ENCODE measurements at regions not wholly inside any gene's neighbourhood (a gene's known extent, or its start where the extent isn't known, plus 50 kb on each side); places are given as distances from the start of the nearest gene placed in this dataset.
"Not testable (repeated sequence)": the region's sequence is repeated elsewhere in the genome, so short reads cannot be mapped to it uniquely, and the experiment has no call there.

GRCh38 chr7:153641199-153641598, 411.0 kb upstream of the DPP6 start:
- Mint-ChIP-seq H3K27ac (no peak overlapping the region), H3K9me3 (peaks cover 19% of the 10 kb centered on the region), H3K4me1 (no peaks in the 10 kb centered on the region), H3K36me3 (no peaks in the 10 kb centered on the region), H3K27me3 (no peaks in the 10 kb centered on the region), H3K4me3 (no peak overlapping the region)
- no peak for ATAC-seq

GRCh38 chr7:153642989-153643388, 409.2 kb upstream of the DPP6 start:
- peaks cover 21% of the 10 kb centered on the region for H3K9me3 Mint-ChIP-seq
- H3K4me3 Mint-ChIP-seq, result no peak overlapping the region
- no peaks in the 10 kb centered on the region for H3K36me3 Mint-ChIP-seq
- no peak overlapping the region for H3K27ac Mint-ChIP-seq
- no peak for ATAC-seq
- H3K27me3 Mint-ChIP-seq, result no peaks in the 10 kb centered on the region
- no peaks in the 10 kb centered on the region for H3K4me1 Mint-ChIP-seq

- Mint-ChIP-seq H3K4me3 (no peak overlapping the region), H3K27me3 (no peaks in the 10 kb centered on the region), H3K27ac (no peak overlapping the region), H3K4me1 (no peaks in the 10 kb centered on the region), H3K9me3 (peaks cover 5% of the 10 kb centered on the region), H3K36me3 (no peaks in the 10 kb centered on the region)
- no peak for ATAC-seq
Measured at GRCh38 chr7:153657182-153657800, 394.9 kb upstream of the DPP6 start.

- no peaks in the 10 kb centered on the region for H3K27me3 Mint-ChIP-seq
- no peak overlapping the region for H3K27ac Mint-ChIP-seq
- H3K9me3 Mint-ChIP-seq, result peaks cover 12% of the 10 kb centered on the region
- no peak overlapping the region for H3K4me3 Mint-ChIP-seq
- no peaks in the 10 kb centered on the region for H3K36me3 Mint-ChIP-seq
- no peak for ATAC-seq
- H3K4me1 Mint-ChIP-seq, result no peaks in the 10 kb centered on the region
Measured at GRCh38 chr7:153675131-153675530, 377.1 kb upstream of the DPP6 start.

- Mint-ChIP-seq H3K4me1 (no peaks in the 10 kb centered on the region), H3K9me3 (peaks cover 3% of the 10 kb centered on the region), H3K27me3 (no peaks in the 10 kb centered on the region), H3K27ac (no peak overlapping the region), H3K4me3 (no peak overlapping the region), H3K36me3 (no peaks in the 10 kb centered on the region)
- ATAC-seq, result no peak
Measured at GRCh38 chr7:153682628-153683027, 369.6 kb upstream of the DPP6 start.

- Mint-ChIP-seq H3K27ac (no peak overlapping the region), H3K27me3 (no peaks in the 10 kb centered on the region), H3K4me1 (no peaks in the 10 kb centered on the region), H3K4me3 (no peak overlapping the region), H3K9me3 (peaks cover 2% of the 10 kb centered on the region), H3K36me3 (no peaks in the 10 kb centered on the region)
- no peak for ATAC-seq
Measured at GRCh38 chr7:153696242-153696641, 356.0 kb upstream of the DPP6 start.

GRCh38 chr7:153698046-153698445, 354.2 kb upstream of the DPP6 start:
- H3K4me3 Mint-ChIP-seq, result no peak overlapping the region
- no peak overlapping the region for H3K27ac Mint-ChIP-seq
- ATAC-seq, result no peak
- no peaks in the 10 kb centered on the region for H3K27me3 Mint-ChIP-seq
- H3K36me3 Mint-ChIP-seq, result no peaks in the 10 kb centered on the region
- no peaks in the 10 kb centered on the region for H3K4me1 Mint-ChIP-seq
- H3K9me3 Mint-ChIP-seq, result peaks cover 2% of the 10 kb centered on the region

- H3K9me3 Mint-ChIP-seq, result peaks cover 2% of the 10 kb centered on the region
- no peak for ATAC-seq
- H3K4me1 Mint-ChIP-seq, result no peaks in the 10 kb centered on the region
- H3K36me3 Mint-ChIP-seq, result no peaks in the 10 kb centered on the region
- no peak overlapping the region for H3K4me3 Mint-ChIP-seq
- no peaks in the 10 kb centered on the region for H3K27me3 Mint-ChIP-seq
- no peak overlapping the region for H3K27ac Mint-ChIP-seq
Measured at GRCh38 chr7:153701678-153702077, 350.5 kb upstream of the DPP6 start.

- H3K9me3 Mint-ChIP-seq, H3K27me3 Mint-ChIP-seq, H3K4me1 Mint-ChIP-seq, ATAC-seq, H3K27ac Mint-ChIP-seq, H3K4me3 Mint-ChIP-seq, H3K36me3 Mint-ChIP-seq: not testable (repeated sequence)
Measured at GRCh38 chr7:153723892-153724291, 328.3 kb upstream of the DPP6 start.

GRCh38 chr7:153731504-153731903, 320.7 kb upstream of the DPP6 start:
- H3K27ac Mint-ChIP-seq, H3K9me3 Mint-ChIP-seq, H3K4me3 Mint-ChIP-seq, H3K27me3 Mint-ChIP-seq, H3K36me3 Mint-ChIP-seq, H3K4me1 Mint-ChIP-seq, ATAC-seq: not testable (repeated sequence)

GRCh38 chr7:153743434-153743833, 308.8 kb upstream of the DPP6 start:
- H3K27ac Mint-ChIP-seq, H3K36me3 Mint-ChIP-seq, H3K27me3 Mint-ChIP-seq, H3K4me3 Mint-ChIP-seq, H3K4me1 Mint-ChIP-seq, ATAC-seq, H3K9me3 Mint-ChIP-seq: not testable (repeated sequence)

GRCh38 chr7:153747969-153748368, 304.2 kb upstream of the DPP6 start:
- not testable (repeated sequence) for H3K4me3 Mint-ChIP-seq, H3K36me3 Mint-ChIP-seq, ATAC-seq, H3K4me1 Mint-ChIP-seq, H3K9me3 Mint-ChIP-seq, H3K27me3 Mint-ChIP-seq, H3K27ac Mint-ChIP-seq

GRCh38 chr7:153748885-153749284, 303.3 kb upstream of the DPP6 start:
- ATAC-seq, H3K36me3 Mint-ChIP-seq, H3K4me1 Mint-ChIP-seq, H3K9me3 Mint-ChIP-seq, H3K4me3 Mint-ChIP-seq, H3K27me3 Mint-ChIP-seq, H3K27ac Mint-ChIP-seq: not testable (repeated sequence)

GRCh38 chr7:153765869-153766268, 286.3 kb upstream of the DPP6 start:
- not testable (repeated sequence) for H3K27me3 Mint-ChIP-seq, H3K36me3 Mint-ChIP-seq, ATAC-seq

GRCh38 chr7:153766926-153767325, 285.3 kb upstream of the DPP6 start:
- not testable (repeated sequence) for H3K36me3 Mint-ChIP-seq, H3K4me1 Mint-ChIP-seq, ATAC-seq, H3K9me3 Mint-ChIP-seq, H3K27me3 Mint-ChIP-seq, H3K27ac Mint-ChIP-seq, H3K4me3 Mint-ChIP-seq

More at GRCh38 chr7:153765869-153766268, 286.3 kb upstream of the DPP6 start:
- H3K4me1 Mint-ChIP-seq, H3K4me3 Mint-ChIP-seq, H3K27ac Mint-ChIP-seq, H3K9me3 Mint-ChIP-seq: not testable (repeated sequence)

- Mint-ChIP-seq H3K36me3 (no peaks in the 10 kb centered on the region), H3K9me3 (peaks cover 3% of the 10 kb centered on the region), H3K4me1 (no peaks in the 10 kb centered on the region), H3K27me3 (no peaks in the 10 kb centered on the region), H3K4me3 (no peak overlapping the region), H3K27ac (no peak overlapping the region)
- no peak for ATAC-seq
Measured at GRCh38 chr7:153772966-153773365, 279.2 kb upstream of the DPP6 start.

GRCh38 chr7:153776940-153777339, 275.3 kb upstream of the DPP6 start:
- not testable (repeated sequence) for H3K9me3 Mint-ChIP-seq, H3K36me3 Mint-ChIP-seq, ATAC-seq, H3K27me3 Mint-ChIP-seq, H3K27ac Mint-ChIP-seq, H3K4me1 Mint-ChIP-seq, H3K4me3 Mint-ChIP-seq
